VCaP (cell line): ENCODE measurements at regions not wholly inside any gene's neighbourhood (a gene's known extent, or its start where the extent isn't known, plus 50 kb on each side); places are given as distances from the start of the nearest gene placed in this dataset.

Experiments used
- H3K27ac ChIP-seq: fragments of 450-650 bp; 2 replicates; pipeline ENCODE4 v1.5.1; 2017
- TF ChIP-seq, protein P1 (sequence below): fragments of 450-650 bp; conservative IDR thresholded peaks from 2 replicates; pipeline ENCODE4 v1.5.1; 2017; ENCODE audit warnings: mild to moderate bottlenecking, moderate library complexity

- H3K27ac ChIP-seq, result no peak overlapping the region
- TF ChIP-seq, protein P1, sequence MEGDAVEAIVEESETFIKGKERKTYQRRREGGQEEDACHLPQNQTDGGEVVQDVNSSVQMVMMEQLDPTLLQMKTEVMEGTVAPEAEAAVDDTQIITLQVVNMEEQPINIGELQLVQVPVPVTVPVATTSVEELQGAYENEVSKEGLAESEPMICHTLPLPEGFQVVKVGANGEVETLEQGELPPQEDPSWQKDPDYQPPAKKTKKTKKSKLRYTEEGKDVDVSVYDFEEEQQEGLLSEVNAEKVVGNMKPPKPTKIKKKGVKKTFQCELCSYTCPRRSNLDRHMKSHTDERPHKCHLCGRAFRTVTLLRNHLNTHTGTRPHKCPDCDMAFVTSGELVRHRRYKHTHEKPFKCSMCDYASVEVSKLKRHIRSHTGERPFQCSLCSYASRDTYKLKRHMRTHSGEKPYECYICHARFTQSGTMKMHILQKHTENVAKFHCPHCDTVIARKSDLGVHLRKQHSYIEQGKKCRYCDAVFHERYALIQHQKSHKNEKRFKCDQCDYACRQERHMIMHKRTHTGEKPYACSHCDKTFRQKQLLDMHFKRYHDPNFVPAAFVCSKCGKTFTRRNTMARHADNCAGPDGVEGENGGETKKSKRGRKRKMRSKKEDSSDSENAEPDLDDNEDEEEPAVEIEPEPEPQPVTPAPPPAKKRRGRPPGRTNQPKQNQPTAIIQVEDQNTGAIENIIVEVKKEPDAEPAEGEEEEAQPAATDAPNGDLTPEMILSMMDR, result no peak
Observed at GRCh38 chr6:119896806-119897205, 547.2 kb upstream of the MAN1A1 start.

- TF ChIP-seq, protein P1, result no peak
- no peak overlapping the region for H3K27ac ChIP-seq
Observed at GRCh38 chr6:119895626-119896025, 546.1 kb upstream of the MAN1A1 start.

DNA sequence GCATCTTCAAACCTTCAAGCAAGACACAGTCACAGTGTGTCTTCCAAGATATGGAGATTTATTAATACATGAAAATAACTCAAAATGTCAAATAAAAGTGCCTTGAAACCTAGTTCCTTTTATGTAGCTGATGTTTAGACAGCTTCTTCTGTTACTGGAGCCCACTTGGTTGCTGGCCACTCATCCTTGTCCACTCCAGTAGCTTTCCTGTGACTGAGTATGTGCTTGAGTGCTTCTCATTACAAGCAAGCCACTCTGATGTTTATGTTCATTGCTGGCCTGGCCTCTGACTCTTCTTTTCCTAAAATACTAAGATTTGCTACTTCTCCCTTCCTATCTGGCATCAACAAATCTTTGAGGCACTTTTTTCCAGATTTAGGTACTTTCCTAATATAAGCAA lies 545.2 kb upstream of the MAN1A1 start:
- TF ChIP-seq, protein P1, result no peak
- H3K27ac ChIP-seq, result no peak overlapping the region

GRCh38 chr6:119891644-119892043 lies 542.1 kb upstream of the MAN1A1 start:
- TF ChIP-seq, protein P1, result no peak
- no peak overlapping the region for H3K27ac ChIP-seq

DNA sequence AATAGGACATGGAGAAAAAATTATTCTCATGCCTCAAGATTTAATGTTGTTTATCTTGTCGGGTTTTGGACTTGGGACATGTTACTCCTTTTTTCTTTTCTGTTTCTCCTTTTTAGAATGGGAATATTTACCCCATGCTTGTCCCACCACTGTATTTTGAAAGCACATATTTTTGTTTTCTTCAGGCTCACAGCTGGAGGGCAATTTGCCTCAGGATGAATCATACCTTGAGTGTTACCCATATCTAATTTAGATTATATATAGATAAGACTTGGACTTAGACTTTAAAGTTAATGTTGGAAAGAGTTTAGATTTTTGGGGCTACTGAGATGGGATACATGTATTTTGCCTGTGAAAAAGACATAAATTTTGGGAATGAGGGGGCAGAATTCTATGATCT lies 541.6 kb upstream of the MAN1A1 start:
- TF ChIP-seq, protein P1, result no peak
- H3K27ac ChIP-seq, result no peak overlapping the region

GRCh38 chr6:119890470-119890869 lies 540.9 kb upstream of the MAN1A1 start:
- TF ChIP-seq, protein P1, result no peak
- no peak overlapping the region for H3K27ac ChIP-seq

GRCh38 chr6:119887666-119888065 lies 538.1 kb upstream of the MAN1A1 start:
- H3K27ac ChIP-seq, result no peak overlapping the region
- TF ChIP-seq, protein P1, result no peak

GRCh38 chr6:119881416-119881815 lies 531.9 kb upstream of the MAN1A1 start:
- no peak overlapping the region for H3K27ac ChIP-seq

More at GRCh38 chr6:119881416-119881815, 531.9 kb upstream of the MAN1A1 start:
- TF ChIP-seq, protein P1, result no peak
